NCI-H1105 treated with DMSO at 0.1 percent for 48 hours (cell line): ENCODE measurements at regions not wholly inside any gene's neighbourhood (a gene's known extent, or its start where the extent isn't known, plus 50 kb on each side); places are given as distances from the start of the nearest gene placed in this dataset.

ENCODE experiments used
- DNase-seq: peaks from one replicate; lab custom pipeline; 2025; lab: John Stamatoyannopoulos, UW

DNA sequence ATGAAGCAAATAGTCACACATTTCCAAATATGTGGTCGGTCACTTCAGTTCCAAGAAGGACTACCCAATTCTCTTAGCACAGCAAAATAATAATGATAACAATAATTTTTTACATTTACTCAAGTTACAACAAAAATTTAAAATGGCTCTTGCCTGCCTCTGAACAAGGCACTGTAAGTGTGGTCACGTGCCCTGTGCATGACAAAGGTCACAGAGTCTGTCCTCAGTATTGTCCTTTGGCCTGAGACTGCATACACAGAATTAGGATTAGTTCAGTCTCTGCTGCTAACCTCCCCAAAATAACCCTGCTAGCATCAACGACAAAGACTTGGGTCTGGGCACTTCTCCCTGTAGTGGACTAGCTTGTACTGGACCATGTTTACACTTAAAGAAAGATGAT is 297.1 kb upstream of the DUSP10 start:
- DNase-seq: no peak

DNA sequence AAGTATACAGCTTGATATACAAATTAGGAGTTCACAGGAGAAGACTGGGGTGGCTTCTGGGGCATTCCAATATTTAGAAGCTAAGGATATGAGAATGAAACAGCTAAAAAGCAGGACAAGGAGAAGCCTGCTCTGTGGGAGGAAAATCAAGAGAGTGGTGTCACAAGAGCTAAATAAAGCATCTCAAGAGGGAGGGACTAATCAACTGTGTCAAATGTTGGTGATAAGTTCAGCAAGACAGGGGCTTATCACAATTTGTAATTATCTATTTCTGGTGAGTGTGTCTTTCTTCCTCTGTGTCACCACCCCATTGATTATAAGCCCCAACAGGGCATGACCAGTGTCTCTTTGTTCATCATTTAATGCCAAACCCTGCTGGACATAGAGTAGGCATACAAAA is 295.8 kb upstream of the DUSP10 start:
- no peak for DNase-seq

DNA sequence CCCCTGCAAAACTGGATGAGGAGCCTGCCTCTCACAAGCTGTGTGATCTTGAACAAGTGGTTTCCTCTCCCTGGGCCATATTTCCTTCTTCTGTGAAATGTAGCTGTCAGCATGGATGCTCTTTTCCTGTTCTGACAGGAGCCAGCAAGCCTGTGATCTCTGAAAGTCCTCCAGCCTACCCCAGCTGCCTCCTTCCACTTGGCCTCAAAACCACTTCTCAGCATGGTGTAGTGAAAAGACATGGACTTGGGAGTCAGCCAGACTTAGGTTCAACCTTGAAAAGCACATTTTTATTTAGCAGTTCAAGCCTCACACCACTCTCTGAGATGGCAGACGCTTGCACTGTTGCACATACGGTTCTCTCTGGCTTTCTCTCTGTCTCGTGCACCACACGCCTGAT is 292.9 kb upstream of the DUSP10 start:
- no peak for DNase-seq

DNA sequence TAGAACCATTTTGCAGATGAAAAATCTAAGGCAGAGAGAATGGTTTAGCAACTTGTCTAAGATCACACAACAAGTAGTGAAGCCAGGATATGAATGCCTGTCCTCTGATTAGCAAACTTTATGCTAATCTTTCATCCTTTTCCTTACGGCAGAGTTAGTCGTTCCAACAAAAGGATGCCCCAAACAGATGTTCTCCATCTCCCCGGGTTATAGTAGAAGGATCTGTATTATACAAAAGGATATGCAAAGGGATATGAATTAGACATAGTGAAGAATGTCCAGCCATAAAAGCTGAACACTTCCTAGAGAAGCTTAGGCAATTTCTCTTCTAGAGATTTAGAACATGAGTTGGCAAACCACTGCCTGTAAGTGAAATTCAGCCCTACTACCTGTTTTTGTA is 291.6 kb upstream of the DUSP10 start:
- no peak for DNase-seq

DNA sequence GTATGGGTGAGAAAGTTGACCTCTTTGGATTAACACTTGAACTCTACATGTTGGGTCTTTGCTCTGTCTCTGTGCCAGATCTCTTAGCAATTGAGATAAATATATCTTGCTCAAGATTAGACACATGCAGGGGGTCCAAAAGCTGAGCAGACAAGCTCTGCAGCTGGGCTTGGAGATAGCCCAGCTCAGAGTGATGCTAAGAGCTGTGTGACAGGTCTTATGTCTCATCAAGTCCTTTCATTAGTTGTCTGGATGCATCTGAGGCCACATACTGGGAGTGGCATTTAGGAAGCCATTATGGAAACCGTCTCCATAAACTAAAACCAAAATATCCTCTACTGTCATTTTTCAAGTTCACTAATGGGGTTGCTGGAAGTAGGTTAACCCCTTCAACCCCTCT is 289.4 kb upstream of the DUSP10 start:
- DNase-seq: no peak

DNA sequence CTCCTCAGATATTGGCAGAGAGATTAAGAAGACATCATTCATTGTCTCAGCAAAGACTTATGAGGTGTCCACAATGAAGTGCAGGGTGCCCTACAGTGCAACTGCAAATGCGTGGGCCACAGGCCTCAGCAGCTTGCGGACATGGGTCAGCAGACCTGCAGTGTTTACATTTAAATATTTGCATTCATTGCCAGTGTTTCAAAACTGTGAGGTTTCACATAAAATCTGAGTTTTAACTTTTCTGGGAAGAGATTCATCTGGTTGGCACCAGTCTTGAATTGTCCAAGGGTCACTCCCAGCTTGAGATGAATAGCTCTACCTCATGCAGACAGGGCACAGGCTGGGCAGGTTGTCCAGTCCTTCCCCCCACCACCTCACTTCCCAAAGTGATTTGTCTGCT is 286.8 kb upstream of the DUSP10 start:
- DNase-seq: no peak

DNA sequence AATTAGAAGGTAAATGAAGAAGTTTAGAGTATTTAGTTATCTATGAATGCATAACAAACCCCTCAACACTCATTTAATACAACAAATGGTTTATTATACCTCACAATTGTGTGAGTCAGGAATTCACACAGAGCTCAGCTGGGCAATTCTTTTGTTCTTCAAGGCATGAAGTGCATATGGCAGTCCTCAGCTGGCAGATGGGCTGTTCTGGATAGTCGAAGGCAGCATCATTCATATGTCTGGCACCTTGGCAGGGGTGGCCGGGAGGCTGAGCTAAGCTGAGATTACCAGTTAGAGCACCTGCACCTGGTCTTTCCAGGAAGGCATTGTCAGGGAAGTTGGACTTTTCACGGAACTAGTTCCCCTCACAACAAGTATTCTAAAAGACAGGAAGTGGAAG is 286.2 kb upstream of the DUSP10 start:
- no peak for DNase-seq

DNA sequence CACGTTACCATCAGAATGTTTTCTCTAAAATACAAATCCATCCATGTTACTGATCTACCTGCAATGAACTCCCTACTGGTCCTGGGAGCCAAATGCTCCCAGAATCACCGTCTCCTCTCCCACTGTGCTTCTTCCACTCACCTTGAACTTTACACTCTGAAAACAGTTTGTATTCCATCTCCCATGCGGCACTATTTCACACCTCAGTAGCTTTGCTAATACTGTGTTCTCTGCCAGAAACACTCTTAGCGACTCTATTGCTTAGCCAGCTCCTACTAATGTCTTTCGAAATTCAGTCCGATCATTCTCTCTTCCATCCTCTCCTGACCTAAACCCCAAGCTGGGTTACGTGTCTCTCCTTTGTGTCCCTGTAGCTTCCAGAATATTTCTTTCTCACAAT is 284.4 kb upstream of the DUSP10 start:
- DNase-seq: no peak

DNA sequence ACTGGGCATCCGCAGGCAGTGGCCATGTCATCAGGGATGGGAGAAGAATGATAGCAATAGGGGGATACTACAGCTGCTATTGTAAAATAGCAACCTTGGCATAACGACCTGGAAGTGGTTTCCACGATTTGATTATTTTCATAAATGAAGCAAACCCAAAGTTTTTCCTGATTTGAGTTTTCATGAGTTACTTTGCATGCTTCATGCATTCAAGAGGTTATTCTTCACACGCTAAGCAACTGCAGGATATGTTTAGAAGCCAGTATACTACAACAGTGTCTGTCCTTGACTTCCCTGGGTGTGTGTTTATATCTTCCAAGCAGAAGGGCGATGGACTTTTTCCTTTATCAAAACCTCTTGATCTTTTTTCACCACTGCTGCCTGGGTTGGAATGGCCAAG is 281.1 kb upstream of the DUSP10 start:
- DNase-seq: no peak

DNA sequence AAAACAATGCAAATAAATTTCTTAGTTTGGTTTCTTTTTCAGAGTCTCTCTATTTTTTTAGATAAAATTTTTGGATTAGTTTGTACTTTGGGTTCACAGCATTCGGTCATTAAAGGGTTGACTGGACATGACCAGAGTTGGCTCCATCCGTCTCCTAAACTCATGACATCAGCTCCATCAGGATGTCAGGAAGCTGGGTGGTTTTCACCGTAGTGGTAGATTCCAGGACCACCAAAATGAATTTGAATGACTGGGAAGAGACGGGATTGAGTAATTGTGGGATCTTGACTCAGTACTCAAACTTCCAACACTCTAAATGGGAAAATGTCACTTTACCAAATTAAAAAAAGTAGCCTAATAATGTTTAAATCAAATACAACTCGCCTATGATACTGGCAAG is 279.2 kb upstream of the DUSP10 start:
- no peak for DNase-seq

DNA sequence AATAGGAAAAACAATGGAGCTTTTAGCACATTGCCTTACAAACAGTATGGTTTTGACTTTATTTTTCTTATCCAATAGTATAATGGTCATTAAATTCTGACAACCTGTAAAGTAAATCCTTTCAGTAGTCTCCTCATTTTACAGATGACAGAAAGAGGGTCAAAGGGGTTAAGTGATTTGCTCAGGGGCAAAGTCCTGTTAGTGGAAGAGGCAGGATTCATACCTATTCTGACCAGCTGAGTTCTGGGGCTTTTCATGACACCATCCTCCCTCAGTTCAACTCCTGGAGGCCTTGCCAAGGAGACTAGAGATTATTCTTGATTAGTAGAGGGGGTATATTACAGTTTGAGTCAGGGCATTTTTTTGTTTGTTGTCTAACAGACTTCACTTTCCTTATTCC is 278.7 kb upstream of the DUSP10 start:
- no peak for DNase-seq

DNA sequence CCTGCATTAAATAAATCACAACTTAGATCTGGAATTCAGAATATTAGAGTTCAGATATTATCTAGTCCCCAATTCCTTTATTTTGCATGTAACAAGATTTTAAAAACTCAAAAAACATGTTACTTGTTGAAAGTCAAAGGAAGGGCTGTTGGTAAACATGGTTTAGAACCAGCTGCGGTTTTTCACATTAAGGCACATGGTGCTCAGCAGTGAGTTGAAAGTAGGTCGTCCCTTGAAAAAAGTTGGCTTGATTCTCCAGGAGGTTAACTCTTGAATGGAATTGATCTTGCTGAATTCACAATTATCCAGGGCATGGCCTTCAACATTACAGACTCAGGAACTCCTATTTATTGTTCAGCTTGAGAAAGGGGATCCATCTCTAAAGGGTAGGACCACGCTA is 277.1 kb upstream of the DUSP10 start:
- no peak for DNase-seq

DNA sequence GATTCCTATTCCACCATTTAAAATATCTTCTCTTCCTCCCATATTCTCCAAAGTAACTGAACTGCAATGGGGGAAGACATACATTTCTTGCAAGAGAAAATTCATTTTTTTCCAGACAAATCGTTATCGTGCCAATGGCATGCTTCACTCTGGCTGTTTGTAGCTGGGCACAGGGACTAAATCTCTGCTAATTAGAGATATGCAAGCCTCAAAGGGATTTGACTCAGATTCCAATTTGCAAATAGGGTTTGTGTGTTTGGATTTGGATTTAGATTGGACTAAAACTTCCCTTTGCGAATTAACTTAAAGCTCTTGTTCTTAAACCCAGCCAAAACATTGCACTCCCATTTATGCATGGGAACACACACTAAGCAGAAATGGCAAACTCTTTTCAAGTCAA is 276.2 kb upstream of the DUSP10 start:
- DNase-seq: no peak

DNA sequence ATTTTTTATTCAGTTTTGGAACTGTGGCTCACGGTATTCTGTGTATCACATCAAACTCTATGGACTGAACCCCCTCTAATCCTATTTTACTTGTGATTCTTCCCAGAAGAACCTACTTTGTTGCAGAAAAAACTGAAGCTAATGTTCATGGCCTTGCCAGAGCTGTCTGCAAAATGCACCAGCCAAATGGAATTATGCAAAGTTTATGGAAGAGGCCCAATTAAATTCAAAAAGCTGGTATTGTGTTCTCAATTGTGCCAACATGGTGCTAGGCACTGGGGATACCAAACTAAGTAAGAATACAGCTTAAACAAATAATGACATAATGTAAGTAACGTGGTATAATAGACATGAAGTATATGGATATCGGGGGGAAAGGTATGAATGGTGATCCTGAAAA is 273.8 kb upstream of the DUSP10 start:
- no peak for DNase-seq

DNA sequence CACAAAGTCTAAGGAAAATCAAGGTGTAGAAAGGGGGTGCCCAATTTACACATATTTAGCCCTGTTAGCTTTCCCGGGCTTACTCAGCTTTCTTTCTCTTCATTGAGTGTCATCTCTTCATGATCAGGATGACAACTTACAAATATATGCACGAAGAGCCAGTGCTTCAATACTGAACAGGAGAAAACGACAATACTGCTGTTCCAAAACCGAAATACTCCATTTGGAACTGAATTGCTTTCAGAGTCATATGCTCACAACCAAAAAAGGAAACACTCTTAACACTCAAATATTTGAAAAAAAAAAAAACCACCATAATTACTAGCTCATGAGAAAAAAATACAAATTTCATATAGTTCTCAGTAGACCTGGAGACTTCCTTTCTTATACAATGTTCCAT is 272.1 kb upstream of the DUSP10 start:
- no peak for DNase-seq

DNA sequence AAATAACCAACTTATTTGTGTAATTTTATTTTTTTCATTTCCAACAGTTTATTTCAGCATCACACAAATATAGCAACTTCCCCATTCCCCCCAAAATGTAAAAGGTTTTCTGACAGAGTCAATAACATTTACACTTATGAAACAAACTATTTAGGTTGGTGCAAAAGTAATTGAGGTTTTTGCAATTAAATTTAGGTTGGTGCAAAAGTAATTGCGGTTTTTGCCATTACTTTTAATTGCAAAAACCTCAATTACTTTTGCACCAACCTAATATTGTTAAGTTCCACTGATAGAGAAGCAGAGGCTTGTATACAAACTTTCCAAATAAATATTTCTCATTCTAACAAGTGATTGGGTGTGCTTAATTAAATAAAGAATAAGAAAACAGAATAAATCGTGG is 270.9 kb upstream of the DUSP10 start:
- no peak for DNase-seq

DNA sequence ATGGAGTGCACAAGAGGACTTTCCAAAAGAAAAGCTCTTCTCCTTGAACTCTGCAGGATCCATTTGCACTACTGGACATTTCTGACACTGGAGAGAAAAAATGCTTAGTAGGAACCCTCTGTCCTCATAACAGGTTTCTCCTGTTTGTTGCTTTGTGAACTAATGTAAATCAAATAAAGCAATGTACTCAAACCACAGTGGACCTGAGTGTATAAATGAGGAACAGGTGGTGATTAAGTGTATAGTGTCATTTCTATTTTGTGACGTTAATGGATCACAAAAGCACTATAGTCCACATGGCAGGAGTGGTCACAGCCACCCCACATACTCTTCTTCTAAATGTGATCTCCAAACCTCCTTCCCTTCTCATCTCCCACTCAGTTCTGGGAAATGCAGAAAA is 268.4 kb upstream of the DUSP10 start:
- no peak for DNase-seq

DNA sequence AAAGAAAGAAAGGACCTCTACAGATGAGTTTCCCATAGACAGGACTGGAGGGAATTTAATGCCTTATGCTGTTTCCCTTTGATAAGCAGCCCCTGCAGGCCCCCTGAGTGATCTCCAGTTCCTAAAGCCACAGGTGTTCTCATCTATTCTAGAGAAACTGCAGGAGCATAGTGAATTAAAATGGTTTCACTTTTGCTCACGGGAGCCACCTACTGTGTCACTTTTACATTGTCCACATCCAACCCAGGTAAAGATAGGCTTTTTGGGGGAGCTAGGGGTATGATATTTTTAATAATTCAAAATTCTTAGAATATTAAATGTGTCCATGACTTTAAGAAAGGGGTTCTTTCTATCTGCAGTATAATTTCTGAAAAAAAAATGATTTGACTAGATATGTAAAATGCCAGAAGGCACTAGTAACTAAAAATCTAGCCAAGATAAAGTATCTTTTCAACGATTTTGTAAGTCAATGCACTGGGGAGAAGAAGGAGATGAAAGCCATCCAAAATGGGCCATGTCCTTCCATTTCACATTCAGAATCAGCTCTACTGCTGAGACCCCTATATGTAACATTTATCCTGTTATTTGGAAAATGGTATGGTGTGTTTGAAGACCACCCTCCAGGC is 267.3 kb upstream of the DUSP10 start:
- no peak for DNase-seq

DNA sequence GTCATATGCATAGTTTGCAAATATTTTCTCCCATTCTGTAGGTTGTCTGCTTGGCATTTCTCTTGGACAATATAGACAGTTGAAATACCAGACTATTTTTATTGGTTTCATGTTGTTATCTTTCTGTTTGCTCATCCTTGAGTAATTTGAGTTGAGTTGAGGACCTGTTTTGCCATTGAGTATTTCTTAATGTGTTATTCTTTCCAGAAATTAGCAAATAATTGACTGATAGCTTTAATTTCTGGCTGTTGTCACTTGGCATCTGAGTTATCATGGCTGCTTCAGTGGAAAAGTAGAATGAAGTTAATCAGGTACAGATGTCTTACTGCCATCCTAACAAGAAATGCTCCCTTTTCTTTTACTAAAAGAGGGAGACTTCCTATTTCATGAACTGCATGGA is 264.8 kb upstream of the DUSP10 start:
- DNase-seq: no peak

DNA sequence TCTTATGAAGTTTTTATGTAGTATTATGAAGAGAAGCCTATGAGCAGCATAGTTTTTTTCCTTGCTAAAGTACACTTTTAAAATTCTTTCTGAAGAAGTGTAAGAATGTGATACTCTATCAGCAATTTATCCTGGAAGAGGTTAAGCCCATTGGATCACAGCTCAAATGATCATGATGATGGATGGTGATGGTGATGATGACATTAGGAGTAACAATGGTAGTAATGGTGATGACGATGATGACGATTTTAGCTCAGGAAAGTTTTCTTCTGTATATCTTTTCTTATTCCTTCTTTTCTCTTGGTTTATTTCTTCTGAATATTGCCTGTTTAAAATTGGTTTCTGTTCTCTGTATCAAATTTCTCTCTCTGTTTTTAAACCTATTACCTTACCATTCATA is 262.9 kb upstream of the DUSP10 start:
- DNase-seq: no peak

DNA sequence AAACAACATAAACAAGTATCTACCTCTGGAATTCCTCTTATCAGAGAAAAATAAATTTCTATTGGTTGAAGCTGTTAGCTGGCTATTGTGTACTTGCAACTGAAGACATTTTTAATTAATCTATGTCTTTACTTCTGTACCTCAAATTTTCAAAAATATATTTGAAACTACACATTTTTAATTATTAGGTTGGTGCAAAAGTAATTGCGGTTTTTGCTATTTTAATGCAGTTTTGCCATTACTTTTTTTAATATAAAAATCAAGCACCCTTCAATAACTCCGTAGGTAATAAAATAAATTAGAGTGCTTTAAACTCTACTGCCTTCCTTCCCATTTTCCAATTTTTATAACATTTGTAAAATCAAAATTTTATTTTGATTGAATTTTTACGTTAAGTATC is 262.1 kb upstream of the DUSP10 start:
- DNase-seq: no peak

DNA sequence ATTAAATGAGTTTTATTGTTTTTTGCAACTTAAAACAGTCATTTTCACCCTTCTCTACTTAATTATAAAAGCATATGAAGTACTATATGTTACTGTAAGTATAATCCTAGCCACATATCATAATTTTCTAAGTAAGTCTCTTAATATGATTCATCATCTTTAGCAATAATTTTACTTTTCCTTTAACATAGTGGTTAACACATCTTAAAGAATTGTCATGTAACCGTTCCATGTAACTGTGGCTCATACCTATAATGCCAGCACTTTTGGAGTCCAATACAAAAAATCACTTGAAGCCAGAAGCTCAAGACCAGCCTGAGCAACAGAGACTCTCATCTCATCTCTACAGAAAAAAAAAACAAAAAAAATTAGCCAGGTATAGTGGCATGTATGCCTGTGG is 260.6 kb upstream of the DUSP10 start:
- no peak for DNase-seq

DNA sequence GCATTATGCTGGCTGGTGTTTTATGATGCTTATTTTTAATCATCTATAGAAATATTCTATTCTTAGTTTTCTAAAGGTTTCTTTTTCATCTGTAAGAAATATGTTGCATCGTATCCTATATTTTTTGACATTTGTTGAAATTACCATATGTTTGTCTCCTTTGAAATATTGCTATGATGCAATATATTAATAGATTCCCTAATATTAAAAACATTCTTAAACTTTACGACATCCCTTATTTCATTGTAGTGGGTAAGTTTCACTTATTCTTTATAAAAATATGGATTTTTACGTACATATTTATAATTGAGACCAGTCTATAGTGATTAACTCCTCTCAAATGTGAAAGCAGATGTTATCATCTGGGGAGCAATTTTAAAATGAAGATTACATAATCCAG is 258.2 kb upstream of the DUSP10 start:
- no peak for DNase-seq

DNA sequence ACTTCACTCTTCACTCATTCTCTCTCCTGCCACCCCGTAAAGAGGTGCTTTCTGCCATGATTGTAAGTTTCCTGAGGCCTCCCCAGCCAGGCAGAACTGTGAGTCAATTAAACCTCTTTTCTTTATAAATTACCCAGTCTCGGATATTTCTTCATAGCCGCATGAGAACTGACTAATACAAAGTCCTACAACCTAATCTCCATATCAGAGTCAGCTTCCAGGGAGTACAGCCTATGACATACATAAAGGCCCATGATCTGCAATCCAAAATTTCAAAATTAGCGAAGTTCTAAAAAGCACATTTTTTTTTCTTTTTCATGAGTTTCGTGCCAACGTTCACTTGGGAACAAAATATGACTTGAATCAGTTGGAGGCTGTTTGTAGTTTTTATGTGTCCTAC is 256.9 kb upstream of the DUSP10 start:
- DNase-seq: no peak

DNA sequence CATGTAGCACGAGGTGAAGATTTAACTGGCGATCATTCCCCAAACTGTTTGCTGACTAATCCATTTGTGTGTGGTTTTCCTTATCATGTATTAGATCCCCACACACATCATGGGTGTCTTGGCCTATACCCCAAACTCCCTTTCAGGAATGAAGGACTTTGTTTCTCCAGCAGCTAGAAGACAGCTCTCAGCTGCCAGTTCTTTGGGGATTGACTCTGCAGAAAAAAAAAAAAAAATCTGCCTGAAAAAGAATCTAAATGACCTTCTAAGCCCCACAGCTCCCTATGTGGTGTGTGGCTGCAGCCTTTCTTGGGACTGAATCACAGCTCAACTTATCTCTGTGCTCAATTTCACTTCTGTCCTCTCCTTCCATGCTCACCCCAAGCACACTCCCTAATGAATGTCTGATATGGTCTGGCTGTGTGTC is 256.3 kb upstream of the DUSP10 start:
- no peak for DNase-seq
